Skin epidermis (tissue), 12 donors: ENCODE measurements at regions not wholly inside any gene's neighbourhood (a gene's known extent, or its start where the extent isn't known, plus 50 kb on each side); places are given as distances from the start of the nearest gene placed in this dataset.

Experiments used
- H3K27ac ChIP-seq, 21 experiments: fragments of 200-600 bp; sonication (generic) in 11 of 21; one replicate each; pipeline ENCODE4 v1.5.0; 2020; ENCODE audit warnings: mild to moderate bottlenecking in 3 of 21, inconsistent platforms in 2 of 21, moderate library complexity in 2 of 21
- H3K4me3 ChIP-seq, 7 experiments: fragments of 200-600 bp; sonication (generic) in 2 of 7; one replicate each; pipeline ENCODE4 v1.5.0; 2020; ENCODE audit warnings: inconsistent platforms in 2 of 7, mild to moderate bottlenecking in 2 of 7, moderate library complexity in 1 of 7

GRCh38 chr3:159782724-159783421 is 205.8 kb upstream of the IL12A start:
- H3K27ac ChIP-seq = no peak overlapping the region
- no peak overlapping the region for H3K4me3 ChIP-seq

GRCh38 chr3:159783780-159784742 is 204.6 kb upstream of the IL12A start:
- H3K4me3 ChIP-seq = no peak overlapping the region
- peak overlapping the region in 3 of 21 experiments; percentile 0 to 34 (median 28) for H3K27ac ChIP-seq

DNA sequence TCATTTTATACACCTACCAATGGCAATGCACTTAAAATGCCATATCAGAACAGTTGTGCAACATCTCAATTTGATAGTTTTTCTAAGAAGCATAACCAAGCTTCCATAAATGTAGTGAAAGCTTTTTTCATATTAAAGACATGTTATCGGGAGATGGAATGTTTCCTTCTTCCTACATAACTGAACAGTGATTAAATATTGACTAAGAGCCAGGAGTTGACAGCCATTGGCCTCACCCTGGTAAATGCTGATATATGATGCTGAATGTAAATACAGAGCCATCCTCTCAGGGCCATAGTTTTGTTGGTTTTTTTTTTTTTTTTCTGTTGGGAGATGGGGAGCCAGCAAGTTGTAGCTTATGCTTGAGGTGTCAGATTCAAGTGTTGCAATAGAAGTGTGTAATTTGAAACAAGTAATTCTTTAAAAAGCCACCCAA is 203.3 kb upstream of the IL12A start:
- H3K27ac ChIP-seq = no peak overlapping the region

GRCh38 chr3:159786489-159787177 is 202.0 kb upstream of the IL12A start:
- Histone ChIP-seq H3K4me3 (no peak overlapping the region), H3K27ac (peak overlapping the region in 4 of 21 experiments; percentile 12 to 48 (median 18))

More for the DNA sequence above, 203.3 kb upstream of the IL12A start:
- H3K4me3 ChIP-seq = no peak overlapping the region

- Histone ChIP-seq H3K27ac (peak overlapping the region in 7 of 21 experiments; percentile 13 to 48 (median 24)), H3K4me3 (no peak overlapping the region)
Measured at GRCh38 chr3:159787178-159787574, 201.5 kb upstream of the IL12A start.

DNA sequence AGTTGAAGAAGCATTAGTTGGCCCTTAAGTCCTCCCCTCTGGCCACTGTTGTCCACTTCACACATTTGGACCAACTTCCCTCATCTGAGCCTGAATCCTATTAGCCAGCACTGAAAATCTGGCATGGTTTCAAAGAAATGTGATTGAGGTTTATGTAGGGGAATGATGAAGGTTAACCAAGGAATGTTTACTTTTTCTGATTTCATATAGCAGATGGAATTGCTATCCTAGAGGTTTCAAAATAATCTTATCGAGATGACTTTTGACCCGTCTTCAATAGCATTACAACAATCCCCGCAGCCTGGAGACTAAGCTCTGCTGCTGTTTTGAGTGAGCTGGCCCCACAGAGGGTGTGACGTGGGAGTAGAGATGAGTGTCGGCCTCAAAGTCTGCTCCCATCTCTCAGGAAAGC is 200.8 kb upstream of the IL12A start:
- no peak overlapping the region for H3K4me3 ChIP-seq
- peak overlapping the region in 4 of 21 experiments; percentile 6 to 48 (median 30) for H3K27ac ChIP-seq

DNA sequence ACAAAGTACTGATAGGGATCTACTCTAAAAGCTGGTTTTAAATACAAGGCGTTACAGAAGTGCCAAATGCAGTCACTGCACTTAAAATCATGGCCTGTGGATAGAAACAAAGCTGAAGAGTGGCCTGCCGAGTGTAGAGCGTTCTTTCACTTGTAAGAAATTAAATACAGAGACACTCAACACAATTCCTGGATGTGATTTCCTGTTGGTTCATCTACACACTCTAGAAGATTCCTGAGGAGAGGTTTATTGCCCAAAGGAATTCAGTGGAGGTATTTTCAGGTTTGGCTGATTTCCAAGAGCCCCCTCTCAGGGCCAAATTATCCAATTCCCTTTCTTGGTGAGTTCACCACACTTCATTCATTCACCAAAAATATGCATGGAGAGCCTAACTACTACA is 200.3 kb upstream of the IL12A start:
- peak overlapping the region in 2 of 21 experiments; percentile 6 to 28 for H3K27ac ChIP-seq
- no peak overlapping the region for H3K4me3 ChIP-seq

- H3K27ac ChIP-seq = no peak overlapping the region
Measured at GRCh38 chr3:159789017-159789416, 199.6 kb upstream of the IL12A start.

GRCh38 chr3:159789742-159790635 is 198.6 kb upstream of the IL12A start:
- Histone ChIP-seq H3K27ac (no peak overlapping the region), H3K4me3 (no peak overlapping the region)

More at GRCh38 chr3:159789017-159789416, 199.6 kb upstream of the IL12A start:
- no peak overlapping the region for H3K4me3 ChIP-seq

DNA sequence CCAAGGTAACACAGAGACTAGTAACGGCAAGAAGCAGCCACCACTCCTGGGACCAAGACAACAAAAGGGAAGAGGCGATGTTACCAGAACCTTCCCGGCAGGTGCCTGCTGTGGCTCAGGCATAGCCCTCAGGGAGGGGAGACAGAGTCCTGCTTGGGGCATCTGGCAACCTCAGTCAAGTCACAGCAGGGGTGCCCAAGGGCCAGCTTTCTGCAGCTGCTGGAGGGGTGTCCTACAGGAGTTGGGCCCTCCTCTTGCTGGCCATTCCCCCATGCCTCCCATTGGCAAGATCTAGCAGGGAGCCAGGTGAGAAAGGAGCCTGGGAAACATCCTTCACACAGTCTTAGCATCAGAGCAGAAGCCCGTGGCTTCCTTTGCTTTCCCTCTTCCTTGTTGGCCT is 197.3 kb upstream of the IL12A start:
- no peak overlapping the region for H3K27ac ChIP-seq
- H3K4me3 ChIP-seq = no peak overlapping the region

DNA sequence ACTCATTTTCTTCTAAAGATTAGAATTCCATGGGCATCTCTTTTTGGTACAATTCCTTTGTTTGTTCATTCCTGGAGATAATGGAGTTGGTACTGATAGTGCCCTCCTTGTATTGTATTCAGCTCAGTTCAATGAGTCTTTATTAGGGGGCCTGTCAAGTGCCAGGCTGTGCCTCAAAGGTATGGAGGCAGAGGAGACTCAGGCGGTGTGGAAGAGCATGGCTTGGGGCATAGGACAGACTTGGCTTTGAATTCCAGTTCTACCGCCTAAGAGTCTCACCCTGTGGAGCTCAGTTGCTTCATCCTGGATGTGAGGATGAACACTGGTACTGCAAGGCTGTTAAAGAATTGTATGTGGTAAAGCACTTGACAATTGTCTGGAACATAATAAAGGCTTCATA is 196.6 kb upstream of the IL12A start:
- Histone ChIP-seq H3K27ac (no peak overlapping the region), H3K4me3 (no peak overlapping the region)

GRCh38 chr3:159795042-159795441 is 193.6 kb upstream of the IL12A start:
- Histone ChIP-seq H3K27ac (peak overlapping the region in 2 of 21 experiments; percentile 15 to 17), H3K4me3 (no peak overlapping the region)

DNA sequence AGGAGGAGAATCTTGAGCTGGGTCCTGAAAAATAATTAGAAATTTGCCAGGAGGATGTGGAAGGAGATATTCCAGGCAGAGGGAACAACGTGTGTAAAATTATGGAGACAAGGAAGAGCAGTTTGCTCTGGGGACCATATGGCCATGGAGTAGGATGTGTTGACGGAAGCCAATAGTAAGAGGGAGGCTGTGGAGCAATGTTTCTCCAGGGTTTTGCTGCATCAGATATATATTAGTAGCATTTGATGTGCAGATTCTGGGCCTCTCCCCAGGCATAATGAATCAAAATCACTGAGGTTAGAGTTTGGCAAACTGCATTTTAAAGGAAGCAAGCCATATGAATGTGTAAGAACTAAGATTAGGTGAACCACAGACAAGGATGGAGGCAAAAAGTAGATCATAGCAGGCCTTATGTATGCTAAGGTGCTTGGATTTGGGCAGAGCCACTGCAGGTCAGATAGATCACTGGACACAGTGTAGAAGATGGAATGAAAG is 192.9 kb upstream of the IL12A start:
- no peak overlapping the region for H3K4me3 ChIP-seq
- H3K27ac ChIP-seq = peak overlapping the region in 3 of 21 experiments; percentile 36 to 61 (median 45)

- Histone ChIP-seq H3K27ac (peak overlapping the region in 5 of 21 experiments; percentile 2 to 61 (median 36)), H3K4me3 (no peak overlapping the region)
Measured at GRCh38 chr3:159796226-159796625, 192.4 kb upstream of the IL12A start.

- Histone ChIP-seq H3K4me3 (no peak overlapping the region), H3K27ac (peak overlapping the region in 5 of 21 experiments; percentile 36 to 62 (median 44))
Measured at GRCh38 chr3:159796744-159797143, 191.9 kb upstream of the IL12A start.

DNA sequence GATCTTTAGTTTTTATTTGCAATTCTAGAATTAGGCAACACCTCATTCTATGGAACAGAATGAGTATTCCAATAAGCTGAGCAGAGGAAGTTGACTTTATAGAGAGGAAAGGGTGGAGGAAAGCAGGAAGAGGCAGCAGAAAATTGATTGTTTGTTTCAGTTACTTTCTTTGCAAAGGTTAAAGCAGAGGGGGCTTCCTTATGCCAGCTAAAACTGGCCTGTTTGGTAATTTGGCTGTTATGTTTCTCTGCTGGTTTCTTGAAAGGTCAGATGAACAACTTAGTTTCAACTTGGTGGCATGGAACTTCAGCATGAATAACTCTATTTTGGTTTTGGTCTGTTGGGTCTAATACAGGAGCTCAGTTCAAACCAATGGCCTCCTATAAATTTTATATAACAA is 190.9 kb upstream of the IL12A start:
- H3K4me3 ChIP-seq = no peak overlapping the region
- peak overlapping the region in 5 of 21 experiments; percentile 36 to 62 (median 44) for H3K27ac ChIP-seq

- Histone ChIP-seq H3K4me3 (no peak overlapping the region), H3K27ac (no peak overlapping the region)
Measured at GRCh38 chr3:159798951-159799350, 189.7 kb upstream of the IL12A start.

DNA sequence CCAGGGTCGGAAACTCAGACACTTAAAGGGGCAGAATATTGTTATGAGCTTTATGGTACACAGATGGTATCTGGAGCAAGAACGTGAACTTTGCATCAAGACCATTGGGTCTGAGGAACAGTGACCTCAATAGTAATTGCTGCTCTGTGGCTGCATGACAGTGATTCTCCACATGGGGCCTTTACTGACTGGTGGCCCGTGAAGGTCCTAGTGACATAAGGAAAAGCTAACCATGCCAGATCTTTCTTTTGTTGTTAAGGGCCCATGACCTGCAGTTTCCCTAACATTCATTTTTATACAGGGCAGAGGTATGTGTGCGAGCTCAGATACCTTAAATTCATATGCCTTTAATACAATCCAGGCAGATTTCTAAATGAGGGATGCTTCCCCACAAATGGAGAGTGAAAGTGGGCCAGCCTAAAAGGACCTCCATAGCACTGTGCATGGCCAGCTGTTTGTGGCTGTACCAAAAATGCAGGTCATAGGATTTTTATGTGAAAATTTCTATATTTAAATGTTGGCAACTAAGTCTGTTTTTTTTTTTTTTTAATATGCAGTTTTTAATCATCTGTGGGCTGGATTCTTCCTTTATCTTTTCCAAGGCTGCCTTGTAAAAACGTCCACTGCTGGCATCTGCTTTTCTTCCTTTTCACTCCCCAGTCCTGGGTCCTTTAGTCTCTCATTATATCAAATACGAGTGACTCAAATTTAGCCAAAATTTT is 188.0 kb upstream of the IL12A start:
- H3K4me3 ChIP-seq = no peak overlapping the region

More for the DNA sequence above, 188.0 kb upstream of the IL12A start:
- no peak overlapping the region for H3K27ac ChIP-seq
